Endodermal cell (in vitro differentiated cells): ENCODE measurements at regions not wholly inside any gene's neighbourhood (a gene's known extent, or its start where the extent isn't known, plus 50 kb on each side); places are given as distances from the start of the nearest gene placed in this dataset.

Experiments
- DNase-seq: peaks from one replicate; pipeline ENCODE4 v3.0.0-alpha.2; 2017
- H3K27ac ChIP-seq: 2 replicates; pipeline ENCODE4 v1.5.1; 2013; ENCODE audit warnings: mild to moderate bottlenecking, low read depth, low read length, moderate library complexity
- H3K27me3 ChIP-seq: 2 replicates; pipeline ENCODE4 v1.6.1; 2013; ENCODE audit warnings: mild to moderate bottlenecking, low read length, moderate library complexity; ENCODE audit not compliant: insufficient read depth, control insufficient read depth, poor library complexity, severe bottlenecking
- H3K36me3 ChIP-seq: 2 replicates; pipeline ENCODE4 v1.7.0; 2013; ENCODE audit warnings: mild to moderate bottlenecking, low read length, moderate library complexity; ENCODE audit not compliant: control insufficient read depth, insufficient read depth
- H3K4me1 ChIP-seq: one replicate; pipeline ENCODE4 v1.7.0; 2013; ENCODE audit warnings: low read length; ENCODE audit not compliant: control insufficient read depth, insufficient read depth
- H3K4me3 ChIP-seq: 2 replicates; pipeline ENCODE4 v1.5.1; 2013; ENCODE audit warnings: mild to moderate bottlenecking, low read length, moderate library complexity
- H3K9ac ChIP-seq: 2 replicates; pipeline ENCODE4 v1.6.1; 2013; ENCODE audit warnings: mild to moderate bottlenecking, low read length, moderate library complexity; ENCODE audit not compliant: poor library complexity, severe bottlenecking; ENCODE audit errors: extremely low read depth
- H3K9me3 ChIP-seq: 2 replicates; pipeline ENCODE4 v1.6.1; 2013; ENCODE audit warnings: mild to moderate bottlenecking, low read length, moderate library complexity; ENCODE audit not compliant: control insufficient read depth
- H3K27ac Mint-ChIP-seq: 2 replicates; pipeline ENCODE4 v1.8.0; 2020; ENCODE audit warnings: mixed read lengths
- H3K27me3 Mint-ChIP-seq: 2 replicates; pipeline ENCODE4 v1.8.0; 2021; ENCODE audit warnings: mild to moderate bottlenecking, mixed read lengths; ENCODE audit not compliant: insufficient read depth
- H3K36me3 Mint-ChIP-seq: 2 replicates; pipeline ENCODE4 v1.8.0; 2020; ENCODE audit warnings: low read depth, mixed read lengths
- H3K4me1 Mint-ChIP-seq: 2 replicates; pipeline ENCODE4 v1.8.0; 2020; ENCODE audit warnings: mixed read lengths
- H3K4me3 Mint-ChIP-seq: 2 replicates; pipeline ENCODE4 v1.8.0; 2020; ENCODE audit warnings: mild to moderate bottlenecking, moderate library complexity, mixed read lengths
- H3K9me3 Mint-ChIP-seq: 2 replicates; pipeline ENCODE4 v1.8.0; 2020; ENCODE audit warnings: mild to moderate bottlenecking, mixed read lengths
- CTCF ChIP-seq: fragments of 200-600 bp; sonication (generic); conservative IDR thresholded peaks from 2 replicates; pipeline ENCODE4 v1.5.0; 2021; ENCODE audit warnings: antibody characterized with exemption, mild to moderate bottlenecking
- whole genome bisulfite sequencing, 2 experiments: methylation state at CpG; one replicate each; pipeline versions ENCODE4 v1.1.5 to v1.1.7; 2013; ENCODE audit warnings: missing lambda C conversion rate in 2 of 2, mixed read lengths in 1 of 2; ENCODE audit not compliant: insufficient coverage in 1 of 2, insufficient read length in 1 of 2; 5-methylcytosine and 5-hydroxymethylcytosine counted together

- Mint-ChIP-seq H3K27me3 (no peaks in the 10 kb centered on the region), H3K36me3 (no peaks in the 10 kb centered on the region), H3K9me3 (no peaks in the 10 kb centered on the region), H3K4me1 (peaks cover 4% of the 10 kb centered on the region), H3K4me3 (no peak overlapping the region), H3K27ac (no peak overlapping the region)
- no peak for DNase-seq
- H3K36me3 ChIP-seq, result no peaks in the 10 kb centered on the region
- H3K4me3 ChIP-seq, result no peak overlapping the region
- 89% methylated on average over 1 of the region's 2 CpGs; no CpG with 5 or more reads in 1 of the 2 experiments for WGBS, 2 experiments
- peaks cover 3% of the 10 kb centered on the region for H3K9me3 ChIP-seq
- TF ChIP-seq CTCF, result no peak
- H3K27me3 ChIP-seq, result no peaks in the 10 kb centered on the region
- H3K27ac ChIP-seq, result no peak overlapping the region
- no peak overlapping the region for H3K9ac ChIP-seq
- peaks cover 7% of the 10 kb centered on the region for H3K4me1 ChIP-seq
These were observed 1759.4 kb downstream of the PCDH9 start for GRCh38 chr13:65470781-65471180.

- Histone ChIP-seq H3K4me1 (peaks cover 7% of the 10 kb centered on the region), H3K9ac (no peak overlapping the region), H3K27me3 (no peaks in the 10 kb centered on the region), H3K36me3 (no peaks in the 10 kb centered on the region), H3K27ac (no peak overlapping the region), H3K9me3 (no peaks in the 10 kb centered on the region), H3K4me3 (no peak overlapping the region)
- no peak overlapping the region for H3K27ac Mint-ChIP-seq
- H3K4me3 Mint-ChIP-seq, result no peak overlapping the region
- peaks cover 4% of the 10 kb centered on the region for H3K4me1 Mint-ChIP-seq
- no peak for DNase-seq
- TF ChIP-seq CTCF, result no peak
- H3K27me3 Mint-ChIP-seq, result no peaks in the 10 kb centered on the region
- H3K9me3 Mint-ChIP-seq, result no peaks in the 10 kb centered on the region
- H3K36me3 Mint-ChIP-seq, result no peaks in the 10 kb centered on the region
These were observed 1761.5 kb downstream of the PCDH9 start for GRCh38 chr13:65468628-65469027.

GRCh38 chr13:65461590-65461989, 1768.5 kb downstream of the PCDH9 start:
- Mint-ChIP-seq H3K27me3 (no peaks in the 10 kb centered on the region), H3K27ac (peak overlapping the region; percentile 20), H3K4me1 (peaks cover 11% of the 10 kb centered on the region), H3K36me3 (no peaks in the 10 kb centered on the region), H3K4me3 (no peak overlapping the region), H3K9me3 (no peaks in the 10 kb centered on the region)
- no peaks in the 10 kb centered on the region for H3K36me3 ChIP-seq
- no peak overlapping the region for H3K4me3 ChIP-seq
- H3K9ac ChIP-seq, result no peak overlapping the region
- H3K27ac ChIP-seq, result no peak overlapping the region
- no peak for TF ChIP-seq CTCF
- no peaks in the 10 kb centered on the region for H3K4me1 ChIP-seq
- no peaks in the 10 kb centered on the region for H3K9me3 ChIP-seq
- no peaks in the 10 kb centered on the region for H3K27me3 ChIP-seq
- DNase-seq, result no peak
- WGBS, 2 experiments, result 94 to 100% methylated on average over 5 to 6 of the region's 6 CpGs
